GM19468 (cell line): ENCODE measurements at regions not wholly inside any gene's neighbourhood (a gene's known extent, or its start where the extent isn't known, plus 50 kb on each side); places are given as distances from the start of the nearest gene placed in this dataset.
A peak's percentile ranks its signal among the peaks of the same experiment; 100 is the strongest.

Experiments used
- ATAC-seq: cut with Tn5 transposase; IDR thresholded peaks from one replicate; pipeline ENCODE4 v1.9.1; 2021; ENCODE audit warnings: mild to moderate bottlenecking, moderate library complexity, moderate number of reproducible peaks; ENCODE audit not compliant: unreplicated experiment; ENCODE audit errors: extremely low read depth

GRCh38 chr4:42750856-42751255 lies 94.0 kb upstream of the ATP8A1 start:
- no peak for ATAC-seq

DNA sequence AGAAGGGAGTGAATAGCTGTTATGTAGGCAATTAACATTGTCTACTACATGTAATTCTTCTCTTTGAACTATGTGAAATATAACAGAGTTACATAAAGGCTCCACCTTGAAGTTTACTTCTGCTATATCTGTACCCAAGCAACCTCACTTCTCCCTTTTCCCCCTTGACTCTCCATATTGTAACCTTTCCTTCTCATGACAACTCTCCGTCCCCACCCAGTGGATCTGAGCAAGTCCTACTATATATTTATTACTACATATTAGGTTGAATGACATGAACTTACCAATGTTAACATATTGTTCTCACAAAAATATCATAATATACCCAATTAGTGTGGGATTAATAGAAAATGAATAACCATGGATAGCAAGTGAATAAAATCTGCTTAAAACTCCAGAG lies 93.2 kb upstream of the ATP8A1 start:
- peak; percentile 46 for ATAC-seq

DNA sequence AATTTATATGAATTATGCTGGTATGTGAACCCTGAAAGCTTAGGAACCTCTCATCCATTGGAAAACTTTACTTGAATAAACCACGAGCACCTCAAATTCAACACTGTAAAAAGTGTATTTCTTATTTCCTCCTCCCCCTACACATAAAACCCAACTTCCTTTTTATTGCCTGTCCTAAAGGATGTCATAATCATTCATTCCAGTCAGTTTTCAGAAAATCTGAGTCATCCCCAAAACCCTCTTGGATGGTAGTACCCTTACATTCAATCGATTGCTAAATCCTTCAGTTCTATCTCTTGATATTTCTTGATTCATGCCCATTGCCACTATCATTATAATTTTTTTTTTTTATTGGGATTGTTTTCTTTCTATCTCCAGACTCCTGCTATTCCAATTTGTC lies 91.1 kb upstream of the ATP8A1 start:
- no peak for ATAC-seq

- no peak for ATAC-seq
Observed at GRCh38 chr4:42736527-42737195, 79.8 kb upstream of the ATP8A1 start.

DNA sequence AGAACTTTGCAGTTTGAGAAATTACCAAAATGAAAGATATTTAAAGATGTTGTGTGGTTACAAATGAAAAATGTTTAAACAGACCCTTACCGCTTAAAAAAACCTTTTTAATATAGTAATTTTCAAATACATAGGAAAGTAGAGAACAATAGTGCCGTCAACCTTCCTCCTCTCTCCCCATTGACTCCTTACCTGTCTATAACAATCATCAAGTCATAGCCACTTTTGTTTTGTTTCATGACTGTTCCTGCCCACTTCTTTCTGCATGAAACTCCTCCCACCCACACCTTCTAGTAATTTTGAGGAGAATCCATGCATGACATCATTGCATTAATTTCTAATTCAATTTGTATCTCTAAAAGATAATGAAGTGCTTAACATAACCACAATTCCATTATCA lies 76.5 kb upstream of the ATP8A1 start:
- no peak for ATAC-seq

- ATAC-seq, result no peak
Observed at GRCh38 chr4:42732776-42733175, 75.9 kb upstream of the ATP8A1 start.

DNA sequence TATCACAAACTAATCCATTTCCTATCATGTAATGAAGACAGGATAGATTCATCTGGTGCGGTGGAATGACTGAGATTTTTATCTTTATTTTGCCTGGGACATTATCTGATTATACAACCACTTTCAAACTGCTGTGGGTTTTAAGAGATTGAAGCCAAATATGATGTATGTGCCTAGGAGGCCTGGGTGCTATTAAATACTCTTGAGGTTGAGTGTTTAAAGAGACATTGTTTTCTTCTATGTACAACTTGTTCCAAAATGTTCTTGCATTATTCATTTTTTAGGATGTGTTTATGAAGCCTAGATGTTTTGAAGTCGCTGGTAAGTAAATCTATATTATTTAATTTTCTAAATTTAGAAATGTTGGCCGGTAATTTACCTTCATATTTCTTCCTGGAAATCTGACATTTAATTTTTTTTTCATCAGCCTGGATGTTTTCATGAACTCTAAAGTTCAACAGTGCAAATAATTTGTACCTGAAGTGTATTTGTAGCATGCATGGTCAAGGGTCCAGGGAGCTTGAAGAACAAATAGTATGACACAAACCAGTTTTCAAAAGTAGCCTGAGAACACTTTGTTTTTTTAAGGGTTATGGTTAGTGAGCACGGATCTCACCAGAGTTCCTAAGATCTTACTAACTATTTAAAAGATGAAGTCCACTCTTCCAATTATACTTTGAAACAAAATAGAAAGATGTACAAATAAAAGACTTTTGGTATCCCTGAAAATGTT lies 72.8 kb upstream of the ATP8A1 start:
- no peak for ATAC-seq

- ATAC-seq, result no peak
Observed at GRCh38 chr4:42724451-42724850, 67.5 kb upstream of the ATP8A1 start.

DNA sequence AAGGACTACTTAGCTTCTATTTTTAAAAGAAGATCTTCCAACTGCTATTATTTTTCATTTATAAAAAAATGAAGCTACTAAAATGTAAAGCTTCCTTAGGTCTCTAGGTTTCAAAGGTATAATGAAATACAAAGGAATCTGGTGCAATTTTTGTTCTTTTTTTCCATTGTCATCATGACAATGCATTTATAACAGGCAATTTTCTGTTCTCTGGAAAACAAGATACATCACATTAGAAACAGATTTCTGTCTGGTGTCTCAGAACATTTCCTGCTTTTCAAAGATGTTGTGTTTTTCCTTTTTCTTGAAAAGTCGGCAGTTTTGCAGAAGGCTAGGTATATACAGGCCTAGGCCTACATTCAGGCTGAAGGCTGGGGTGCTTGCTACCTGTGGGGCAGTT lies 63.6 kb upstream of the ATP8A1 start:
- ATAC-seq, result no peak

DNA sequence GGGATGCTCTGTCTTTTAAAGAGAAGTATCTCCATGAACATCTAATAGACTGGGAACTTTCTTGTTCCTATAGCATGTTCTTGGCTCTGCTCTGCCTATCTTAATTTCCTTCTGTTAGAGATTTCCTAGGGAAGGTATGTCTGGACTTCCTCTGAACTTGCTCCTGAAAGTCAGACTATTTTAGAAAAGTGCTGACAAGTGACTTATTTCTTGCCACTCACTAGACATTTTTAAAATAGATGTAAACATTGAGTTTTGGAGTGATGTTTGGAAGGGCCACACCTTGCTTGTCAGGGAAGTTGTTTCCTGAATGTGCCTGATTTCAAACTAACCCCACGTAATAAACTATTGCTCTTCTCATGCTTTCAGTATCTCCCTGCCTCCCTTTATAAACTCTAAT lies 62.4 kb upstream of the ATP8A1 start:
- no peak for ATAC-seq

GRCh38 chr4:42718336-42718735 lies 61.4 kb upstream of the ATP8A1 start:
- ATAC-seq, result no peak

DNA sequence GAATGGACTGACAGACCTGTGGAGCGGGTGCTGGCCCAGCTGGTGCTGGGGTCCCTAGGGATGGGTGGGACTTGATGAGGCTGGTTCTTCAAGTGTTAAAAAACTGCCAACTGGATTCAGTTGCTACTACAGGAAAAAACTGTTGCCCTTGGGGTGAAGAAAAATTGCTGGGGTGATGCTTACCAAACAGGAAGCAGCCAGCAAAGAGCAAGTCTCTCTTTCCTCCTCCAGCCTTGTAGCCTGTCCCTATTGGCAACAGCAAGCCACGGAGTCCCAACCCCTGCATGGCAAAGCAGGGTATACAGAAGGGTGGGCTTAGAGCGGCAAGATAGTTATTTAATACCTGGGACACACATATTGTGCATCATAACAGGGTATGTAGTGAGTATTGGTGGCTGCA lies 60.1 kb upstream of the ATP8A1 start:
- ATAC-seq, result no peak

DNA sequence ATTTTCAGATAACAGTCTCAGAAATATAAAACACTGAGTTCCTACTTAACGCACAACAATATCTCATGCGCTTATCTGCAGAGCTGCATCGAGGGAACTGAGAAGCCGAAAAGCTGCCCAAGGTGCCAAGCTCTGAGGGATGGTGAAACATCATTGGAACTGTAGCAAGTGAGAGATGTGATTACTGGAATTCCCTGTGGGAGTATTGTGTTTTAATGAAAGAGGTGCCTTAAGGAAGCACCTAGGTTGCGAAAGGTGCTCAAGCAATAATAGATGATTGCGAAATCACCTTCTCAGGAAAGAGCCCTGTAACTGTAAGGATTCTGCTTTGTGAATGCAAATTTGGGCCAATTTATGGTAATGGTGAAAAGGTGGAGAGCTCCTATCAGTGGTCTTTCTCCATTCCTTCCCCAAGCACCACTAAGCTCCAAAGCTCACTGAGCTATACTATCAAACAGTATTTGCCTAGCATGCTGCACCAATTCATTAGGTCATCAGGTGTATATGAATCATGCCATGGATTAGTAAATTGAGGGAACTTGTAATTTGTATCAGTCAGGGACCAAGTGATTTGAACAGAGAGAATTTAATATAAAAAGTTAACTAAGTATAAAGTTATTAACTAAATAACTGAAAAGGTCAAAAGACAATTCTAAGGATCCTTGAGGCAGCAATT lies 59.0 kb upstream of the ATP8A1 start:
- no peak for ATAC-seq

- ATAC-seq, result no peak
Observed at GRCh38 chr4:42713391-42713790, 56.5 kb upstream of the ATP8A1 start.

DNA sequence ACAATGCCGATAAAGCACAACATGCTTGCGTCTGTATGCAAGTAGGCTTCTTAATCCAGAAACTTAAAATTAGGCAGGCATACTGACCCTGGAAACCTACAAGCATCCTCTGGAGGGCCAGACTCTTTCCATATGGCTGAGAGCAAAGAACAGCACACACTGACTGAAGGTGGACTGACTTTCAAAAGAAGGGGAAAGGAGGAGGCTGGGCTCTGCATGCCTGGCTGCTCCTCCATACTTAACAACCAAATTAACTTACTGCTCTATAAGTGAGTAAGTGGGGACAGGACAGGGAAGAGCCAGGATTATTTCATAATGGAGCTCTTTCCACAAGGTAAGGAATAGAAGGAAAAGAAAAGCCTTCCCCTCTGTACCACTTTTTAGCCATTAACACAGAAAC lies 55.9 kb upstream of the ATP8A1 start:
- ATAC-seq, result no peak

DNA sequence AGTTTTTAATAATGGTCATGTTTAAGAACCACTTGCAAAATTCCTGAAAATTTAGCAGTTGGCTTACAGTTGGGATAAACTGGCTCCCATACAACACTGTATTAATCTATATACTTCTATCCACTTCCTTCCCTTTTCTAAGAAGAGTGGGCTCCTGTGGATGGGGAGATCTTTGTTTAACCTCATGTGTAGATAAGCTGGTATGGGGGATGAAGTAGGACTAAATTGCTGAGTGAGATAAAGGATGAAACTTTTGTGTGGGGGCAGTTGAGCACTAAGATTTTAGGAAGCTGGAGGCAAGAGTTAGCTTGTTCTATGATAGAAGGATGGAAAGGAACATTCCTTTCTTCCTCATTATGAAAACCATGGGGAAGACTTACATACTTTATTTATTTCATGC lies 54.6 kb upstream of the ATP8A1 start:
- ATAC-seq, result no peak

- ATAC-seq, result no peak
Observed at GRCh38 chr4:42710761-42711160, 53.9 kb upstream of the ATP8A1 start.

GRCh38 chr4:42710329-42710728 lies 53.4 kb upstream of the ATP8A1 start:
- no peak for ATAC-seq

DNA sequence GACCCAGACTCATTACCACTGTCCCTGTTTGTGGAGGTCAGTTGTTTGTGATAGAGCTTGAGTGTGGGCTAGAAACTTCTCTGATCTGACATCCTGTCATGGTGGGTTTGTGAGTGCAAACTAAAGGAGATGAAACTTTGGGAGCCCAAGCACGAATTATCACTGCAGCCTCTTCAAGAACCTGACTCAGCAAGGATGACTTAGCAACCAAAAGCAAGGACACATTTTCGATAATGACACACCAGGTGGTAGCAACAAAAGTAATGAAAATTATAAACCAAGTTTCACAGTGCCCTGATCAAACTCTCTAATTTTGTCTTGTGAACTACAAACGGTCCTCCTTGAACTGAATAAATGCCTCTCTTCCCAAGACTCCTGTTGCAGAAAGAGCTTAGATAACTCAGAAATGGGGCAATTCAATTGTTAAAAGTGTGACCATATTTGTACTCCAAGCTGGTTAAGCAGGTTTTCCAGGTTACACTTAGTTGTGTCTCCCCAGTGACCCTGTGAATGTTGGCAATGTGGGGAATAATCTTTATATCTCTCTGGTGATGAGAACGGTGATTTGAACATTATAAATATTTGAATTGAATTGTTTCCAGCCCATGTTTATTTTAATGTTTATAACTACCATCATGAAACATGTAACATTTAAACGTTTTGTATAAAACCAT lies 52.6 kb upstream of the ATP8A1 start:
- no peak for ATAC-seq

- no peak for ATAC-seq
Observed at GRCh38 chr4:42708625-42709024, 51.7 kb upstream of the ATP8A1 start.
